NOMO-1 treated with dmso at 0.1 percent for 144 hours (cell line): ENCODE measurements at regions not wholly inside any gene's neighbourhood (a gene's known extent, or its start where the extent isn't known, plus 50 kb on each side); places are given as distances from the start of the nearest gene placed in this dataset.

Source experiments
- DNase-seq: peaks from one replicate; lab custom pipeline; 2025; ENCODE audit not compliant: unreplicated experiment; lab: John Stamatoyannopoulos, UW

GRCh38 chr16:85385463-85386331 lies 227.4 kb upstream of the GSE1 start:
- no peak for DNase-seq

GRCh38 chr16:85386467-85387170 lies 226.5 kb upstream of the GSE1 start:
- no peak for DNase-seq

GRCh38 chr16:85387171-85387507 lies 226.0 kb upstream of the GSE1 start:
- DNase-seq, result no peak

GRCh38 chr16:85387731-85388295 lies 225.3 kb upstream of the GSE1 start:
- DNase-seq, result no peak

GRCh38 chr16:85389679-85390470 lies 223.2 kb upstream of the GSE1 start:
- no peak for DNase-seq

- DNase-seq, result no peak
Observed at GRCh38 chr16:85390511-85391174, 222.5 kb upstream of the GSE1 start.

GRCh38 chr16:85391175-85391707 lies 221.9 kb upstream of the GSE1 start:
- no peak for DNase-seq

GRCh38 chr16:85391769-85392583 lies 221.1 kb upstream of the GSE1 start:
- DNase-seq, result no peak

- DNase-seq, result no peak
Observed at GRCh38 chr16:85392756-85393673, 220.1 kb upstream of the GSE1 start.

GRCh38 chr16:85393674-85394451 lies 219.3 kb upstream of the GSE1 start:
- no peak for DNase-seq

GRCh38 chr16:85394456-85395206 lies 218.5 kb upstream of the GSE1 start:
- DNase-seq, result no peak

- DNase-seq, result no peak
Observed at GRCh38 chr16:85395207-85395912, 217.8 kb upstream of the GSE1 start.

- no peak for DNase-seq
Observed at GRCh38 chr16:85395913-85396878, 216.9 kb upstream of the GSE1 start.

GRCh38 chr16:85396879-85397871 lies 215.9 kb upstream of the GSE1 start:
- no peak for DNase-seq
